NT2/D1 (cell line): ENCODE measurements at regions not wholly inside any gene's neighbourhood (a gene's known extent, or its start where the extent isn't known, plus 50 kb on each side); places are given as distances from the start of the nearest gene placed in this dataset.
"Not testable (repeated sequence)": the region's sequence is repeated elsewhere in the genome, so short reads cannot be mapped to it uniquely, and the experiment has no call there.

ENCODE experiments used
- SUZ12 ChIP-seq: IDR thresholded peaks from 2 replicates; pipeline ENCODE4 v1.6.1; 2011; ENCODE audit not compliant: insufficient read length, insufficient read depth; ENCODE audit errors: extremely low read depth
- YY1 ChIP-seq: IDR thresholded peaks from 2 replicates; pipeline ENCODE4 v1.6.1; 2011; ENCODE audit not compliant: insufficient read length, insufficient read depth

- TF ChIP-seq SUZ12, YY1: not testable (repeated sequence)
These were observed 137.2 kb upstream of the APC start for GRCh38 chr5:112600510-112600909.
